ENCODE measurements at regions not wholly inside any gene's neighbourhood (a gene's known extent, or its start where the extent isn't known, plus 50 kb on each side); places are given as distances from the start of the nearest gene placed in this dataset.

- intact Hi-C loops (cut with DNase I) = loop anchor here (2.0 kb wide), 1 partner anchor 347 kb away; no protein-coding TSS in a partner anchor
- no peak for DNase-seq
- no peak for ATAC-seq (ENCODE audit: poor library complexity)
Observed at GRCh38 chr16:77585379-77586251, 136.7 kb upstream of the NUDT7 start.

GRCh38 chr16:77588389-77588788 is 133.9 kb upstream of the NUDT7 start:
- ATAC-seq (ENCODE audit: poor library complexity) (no peak), DNase-seq (no peak)
- intact Hi-C loops (cut with DNase I) = no loop called here

GRCh38 chr16:77589071-77589765 is 133.1 kb upstream of the NUDT7 start:
- intact Hi-C loops (cut with DNase I) = no loop called here
- ATAC-seq (ENCODE audit: poor library complexity) = no peak
- DNase-seq = no peak

- DNase-seq (no peak), ATAC-seq (ENCODE audit: poor library complexity) (no peak)
- intact Hi-C loops (cut with DNase I) = no loop called here
Observed at GRCh38 chr16:77590707-77591106, 131.6 kb upstream of the NUDT7 start.

- no peak for DNase-seq
- intact Hi-C loops (cut with DNase I) = no loop called here
- ATAC-seq (ENCODE audit: poor library complexity) = no peak
Observed at GRCh38 chr16:77591347-77591746, 131.0 kb upstream of the NUDT7 start.

GRCh38 chr16:77592021-77592420 is 130.3 kb upstream of the NUDT7 start:
- intact Hi-C loops (cut with DNase I) = no loop called here
- DNase-seq = no peak
- no peak for ATAC-seq (ENCODE audit: poor library complexity)

- ATAC-seq (ENCODE audit: poor library complexity) (no peak), DNase-seq (no peak)
- intact Hi-C loops (cut with DNase I) = no loop called here
Observed at GRCh38 chr16:77594057-77594456, 128.3 kb upstream of the NUDT7 start.

- ATAC-seq (ENCODE audit: poor library complexity) = no peak
- no peak for DNase-seq
- intact Hi-C loops (cut with DNase I) = no loop called here
Observed at GRCh38 chr16:77594799-77595596, 127.3 kb upstream of the NUDT7 start.

- ATAC-seq (ENCODE audit: poor library complexity) = no peak
- intact Hi-C loops (cut with DNase I) = no loop called here
Observed at GRCh38 chr16:77596261-77596660, 126.1 kb upstream of the NUDT7 start.

GRCh38 chr16:77599793-77600415 is 122.4 kb upstream of the NUDT7 start:
- no peak for DNase-seq
- intact Hi-C loops (cut with DNase I) = no loop called here
- no peak for ATAC-seq (ENCODE audit: poor library complexity)

More at GRCh38 chr16:77596261-77596660, 126.1 kb upstream of the NUDT7 start:
- no peak for DNase-seq

- ATAC-seq (ENCODE audit: poor library complexity) (no peak), DNase-seq (no peak)
- intact Hi-C loops (cut with DNase I) = no loop called here
Observed at GRCh38 chr16:77600555-77600954, 121.8 kb upstream of the NUDT7 start.

GRCh38 chr16:77603656-77604055 is 118.7 kb upstream of the NUDT7 start:
- DNase-seq (no peak), ATAC-seq (ENCODE audit: poor library complexity) (no peak)
- intact Hi-C loops (cut with DNase I) = no loop called here

- ATAC-seq (ENCODE audit: poor library complexity) = no peak
- intact Hi-C loops (cut with DNase I) = no loop called here
- DNase-seq = no peak
Observed at GRCh38 chr16:77610496-77610895, 111.8 kb upstream of the NUDT7 start.

- intact Hi-C loops (cut with DNase I) = no loop called here
- no peak for DNase-seq
- ATAC-seq (ENCODE audit: poor library complexity) = no peak
Observed at GRCh38 chr16:77611386-77611785, 110.9 kb upstream of the NUDT7 start.

GRCh38 chr16:77612596-77612995 is 109.7 kb upstream of the NUDT7 start:
- DNase-seq (no peak), ATAC-seq (ENCODE audit: poor library complexity) (no peak)
- intact Hi-C loops (cut with DNase I) = no loop called here

GRCh38 chr16:77613095-77613494 is 109.2 kb upstream of the NUDT7 start:
- intact Hi-C loops (cut with DNase I) = no loop called here
- no peak for ATAC-seq (ENCODE audit: poor library complexity)

GRCh38 chr16:77617553-77617952 is 104.8 kb upstream of the NUDT7 start:
- no peak for DNase-seq
- ATAC-seq (ENCODE audit: poor library complexity) = no peak
- intact Hi-C loops (cut with DNase I) = no loop called here

More at GRCh38 chr16:77613095-77613494, 109.2 kb upstream of the NUDT7 start:
- no peak for DNase-seq

- intact Hi-C loops (cut with DNase I) = no loop called here
- ATAC-seq (ENCODE audit: poor library complexity) = no peak
- no peak for DNase-seq
Observed at GRCh38 chr16:77617996-77618395, 104.3 kb upstream of the NUDT7 start.

- intact Hi-C loops (cut with DNase I) = no loop called here
- DNase-seq = no peak
- no peak for ATAC-seq (ENCODE audit: poor library complexity)
Observed at GRCh38 chr16:77618951-77619350, 103.4 kb upstream of the NUDT7 start.
